PC-3 (cell line): ENCODE measurements at regions not wholly inside any gene's neighbourhood (a gene's known extent, or its start where the extent isn't known, plus 50 kb on each side); places are given as distances from the start of the nearest gene placed in this dataset.

Experiments
- ATAC-seq: fragments of 200-7000 bp; cut with Tn5 transposase; 2 replicates; pipeline ENCODE4 v1.9.1; 2020; ENCODE audit warnings: mild to moderate bottlenecking, moderate library complexity
- BruUV-seq: library from RNA; stranded (reverse); fragments of 400-500 nt; replicated peaks from 2 replicates; lab custom pipeline; 2021; lab: Mats Ljungman, UMichigan
- CTCF ChIA-PET: fragments of 300-600 bp; sonication (Branson Sonifier 250); formaldehyde crosslinking; loops from one replicate; lab custom pipeline; 2022; ENCODE audit warnings: antibody characterized with exemption; lab: Charles Lee
- POLR2A ChIA-PET: fragments of 300-600 bp; sonication (Branson Sonifier 250); formaldehyde crosslinking; loops from one replicate; lab custom pipeline; 2022; ENCODE audit warnings: antibody characterized with exemption; ENCODE audit not compliant: unreplicated experiment; lab: Charles Lee
- DNase-seq: peaks from one replicate; pipeline ENCODE4 v3.0.0-alpha.2; 2015
- H2AFZ ChIP-seq: fragments of 300-600 bp; sonication (generic); 2 replicates; pipeline ENCODE4 v1.6.0; 2016; ENCODE audit warnings: antibody characterized with exemption, low read length
- H3F3A ChIP-seq: fragments of 300-600 bp; sonication (generic); one replicate; pipeline ENCODE4 v1.6.0; 2017; ENCODE audit warnings: antibody characterized with exemption, low read length, control low read depth, mild to moderate bottlenecking; ENCODE audit not compliant: unreplicated experiment
- H3K27ac ChIP-seq: fragments of 300-600 bp; sonication (generic); 2 replicates; pipeline ENCODE4 v1.5.1; 2016; ENCODE audit warnings: mild to moderate bottlenecking, low read length
- H3K27me3 ChIP-seq: fragments of 300-600 bp; sonication (generic); 2 replicates; pipeline ENCODE4 v1.6.1; 2016; ENCODE audit warnings: low read length, mixed read lengths
- H3K36me3 ChIP-seq: fragments of 300-600 bp; sonication (generic); 2 replicates; pipeline ENCODE4 v1.6.1; 2016; ENCODE audit warnings: low read depth, mixed run types, low read length, mixed read lengths
- H3K4me1 ChIP-seq: fragments of 300-600 bp; sonication (generic); 2 replicates; pipeline ENCODE4 v1.5.1; 2016; ENCODE audit warnings: low read length; ENCODE audit not compliant: insufficient read depth
- H3K4me2 ChIP-seq: fragments of 300-600 bp; sonication (generic); 2 replicates; pipeline ENCODE4 v1.6.0; 2016; ENCODE audit warnings: low read length
- H3K4me3 ChIP-seq: fragments of 300-600 bp; sonication (generic); 2 replicates; pipeline ENCODE4 v1.5.1; 2016; ENCODE audit warnings: mild to moderate bottlenecking, low read length, mixed read lengths
- H3K79me2 ChIP-seq: fragments of 300-600 bp; sonication (generic); 2 replicates; pipeline ENCODE4 v1.6.1; 2017; ENCODE audit warnings: low read length, mixed read lengths
- H3K9ac ChIP-seq: fragments of 300-600 bp; sonication (generic); 2 replicates; pipeline ENCODE4 v1.6.0; 2016; ENCODE audit warnings: mild to moderate bottlenecking, low read length
- H3K9me2 ChIP-seq: fragments of 300-600 bp; sonication (generic); replicated peaks from 2 replicates; pipeline ENCODE4 v1.6.1; 2016; ENCODE audit warnings: mixed run types, low read length, mixed read lengths
- H3K9me3 ChIP-seq: fragments of 300-600 bp; sonication (generic); 2 replicates; pipeline ENCODE4 v1.6.1; 2016; ENCODE audit warnings: low read length, mixed read lengths
- H4K20me1 ChIP-seq: fragments of 300-600 bp; sonication (generic); 2 replicates; pipeline ENCODE4 v1.6.1; 2016; ENCODE audit warnings: low read length, mixed read lengths
- EZH2 ChIP-seq: fragments of 300-600 bp; sonication (generic); IDR thresholded peaks from one replicate; pipeline ENCODE4 v1.6.1; 2017; ENCODE audit warnings: antibody characterized with exemption, mild to moderate bottlenecking, low read length; ENCODE audit not compliant: unreplicated experiment
- EZH2phosphoT487 ChIP-seq: fragments of 300-600 bp; sonication (generic); IDR thresholded peaks from 2 replicates; pipeline ENCODE4 v1.6.1; 2018; ENCODE audit warnings: mild to moderate bottlenecking, antibody characterized with exemption, low read length, borderline replicate concordance
- intact Hi-C: fragments of 100-400 bp; cut with micrococcal nuclease; formaldehyde crosslinking; loops from 2 replicates; pipeline ENCODE4 v1.9.0; 2023
- TF ChIP-seq, protein P1 (sequence below): fragments of 300-600 bp; sonication (generic); conservative IDR thresholded peaks from 2 replicates; pipeline ENCODE4 v1.5.1; 2017; ENCODE audit warnings: antibody characterized with exemption, low read depth, mild to moderate bottlenecking, low read length

DNA sequence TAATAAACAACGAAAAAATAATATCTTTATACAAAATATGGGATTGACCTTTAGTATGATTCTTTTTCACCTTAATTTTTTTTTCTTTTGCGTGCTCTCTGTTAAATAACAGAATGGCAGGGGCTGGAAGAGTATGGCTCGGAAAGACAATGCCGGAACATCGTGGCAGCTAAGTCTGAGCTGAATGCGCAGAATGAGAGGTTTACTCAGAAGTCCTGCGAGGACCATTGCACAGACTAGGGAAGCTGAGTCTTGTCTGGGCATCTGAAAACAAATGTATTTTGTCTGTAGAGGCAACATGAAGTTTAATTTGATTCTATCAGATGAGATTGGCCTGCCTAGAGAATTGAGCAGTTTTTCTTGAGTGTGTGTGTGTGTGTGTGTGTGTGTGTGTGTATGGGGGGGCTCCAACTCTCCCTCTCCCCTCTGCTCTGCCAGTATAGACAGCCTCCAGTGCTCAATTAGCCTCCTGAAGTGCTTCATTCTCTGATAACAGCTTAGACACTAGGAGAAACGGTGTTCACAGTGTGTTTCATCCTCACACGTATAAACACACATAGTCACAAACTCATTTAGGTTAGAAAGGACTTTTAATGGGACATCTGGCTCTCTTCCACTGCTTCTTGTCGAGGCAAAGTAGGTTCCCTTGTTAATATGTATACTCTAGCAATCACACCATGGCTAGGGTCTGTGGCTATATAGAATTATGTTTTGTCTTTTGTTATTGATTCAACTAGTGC, 244.3 kb upstream of the SORL1-AS1 start:
- no peak overlapping the region for H3K27ac ChIP-seq
- no peak overlapping the region for H2AFZ ChIP-seq
- H3K36me3 ChIP-seq: no peaks in the 10 kb centered on the region
- no peaks in the 10 kb centered on the region for H3K79me2 ChIP-seq
- H3K9me2 ChIP-seq: no peaks in the 10 kb centered on the region
- no peak for TF ChIP-seq EZH2phosphoT487
- TF ChIP-seq, protein P1, sequence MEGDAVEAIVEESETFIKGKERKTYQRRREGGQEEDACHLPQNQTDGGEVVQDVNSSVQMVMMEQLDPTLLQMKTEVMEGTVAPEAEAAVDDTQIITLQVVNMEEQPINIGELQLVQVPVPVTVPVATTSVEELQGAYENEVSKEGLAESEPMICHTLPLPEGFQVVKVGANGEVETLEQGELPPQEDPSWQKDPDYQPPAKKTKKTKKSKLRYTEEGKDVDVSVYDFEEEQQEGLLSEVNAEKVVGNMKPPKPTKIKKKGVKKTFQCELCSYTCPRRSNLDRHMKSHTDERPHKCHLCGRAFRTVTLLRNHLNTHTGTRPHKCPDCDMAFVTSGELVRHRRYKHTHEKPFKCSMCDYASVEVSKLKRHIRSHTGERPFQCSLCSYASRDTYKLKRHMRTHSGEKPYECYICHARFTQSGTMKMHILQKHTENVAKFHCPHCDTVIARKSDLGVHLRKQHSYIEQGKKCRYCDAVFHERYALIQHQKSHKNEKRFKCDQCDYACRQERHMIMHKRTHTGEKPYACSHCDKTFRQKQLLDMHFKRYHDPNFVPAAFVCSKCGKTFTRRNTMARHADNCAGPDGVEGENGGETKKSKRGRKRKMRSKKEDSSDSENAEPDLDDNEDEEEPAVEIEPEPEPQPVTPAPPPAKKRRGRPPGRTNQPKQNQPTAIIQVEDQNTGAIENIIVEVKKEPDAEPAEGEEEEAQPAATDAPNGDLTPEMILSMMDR: no peak
- no peak for TF ChIP-seq EZH2
- CTCF ChIA-PET: no interaction called here
- H4K20me1 ChIP-seq: no peaks in the 10 kb centered on the region
- ATAC-seq (no peak), DNase-seq (no peak)
- H3K9ac ChIP-seq: no peak overlapping the region
- POLR2A ChIA-PET: no interaction called here
- peaks cover 24% of the 10 kb centered on the region; the same call in 1 of the 2 replicates for H3K27me3 ChIP-seq
- H3K4me2 ChIP-seq: no peak overlapping the region
- intact Hi-C loops: no loop called here
- H3F3A ChIP-seq: no peaks in the 10 kb centered on the region
- H3K4me1 ChIP-seq: no peaks in the 10 kb centered on the region
- H3K4me3 ChIP-seq: no peak overlapping the region
- no TSS peak for BruUV-seq
- H3K9me3 ChIP-seq: no peaks in the 10 kb centered on the region

DNA sequence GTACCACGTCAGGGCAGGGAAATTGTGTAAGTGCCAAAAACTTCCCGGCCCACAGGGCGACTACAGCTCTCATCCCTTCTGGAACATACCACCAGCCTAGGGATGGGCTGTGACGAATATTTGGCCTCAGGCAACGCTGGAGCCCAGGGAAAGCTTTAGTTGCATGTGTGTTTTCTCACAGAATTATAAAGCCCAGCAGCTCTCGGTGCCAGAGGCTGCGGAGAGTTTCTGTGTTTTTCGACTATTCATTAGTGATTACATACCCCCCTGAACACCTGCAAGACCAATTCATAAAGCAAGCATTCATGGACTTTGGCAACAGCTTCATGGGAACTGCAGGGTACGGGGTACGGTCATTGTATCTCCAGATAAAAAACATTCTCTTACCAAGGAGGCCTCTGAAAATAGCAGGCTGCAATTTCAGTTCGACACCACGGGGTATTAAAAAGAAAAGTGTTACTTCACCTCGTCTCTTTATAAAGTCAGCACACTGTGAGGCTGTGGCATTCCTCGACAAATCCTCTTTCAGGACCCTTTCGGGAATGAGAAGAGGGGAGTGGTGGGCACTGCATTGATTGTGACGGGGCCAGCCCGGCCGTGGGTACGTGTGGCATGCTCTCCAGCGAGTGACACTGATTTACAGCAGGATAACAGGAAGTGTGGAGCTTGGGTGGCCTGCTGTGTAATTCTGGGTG, 243.6 kb upstream of the SORL1-AS1 start:
- no TSS peak for BruUV-seq
- CTCF ChIA-PET: no interaction called here

More for the DNA sequence above, 243.6 kb upstream of the SORL1-AS1 start:
- TF ChIP-seq, protein P1: no peak
- TF ChIP-seq EZH2 (no peak), EZH2phosphoT487 (no peak)
- H3K4me2 ChIP-seq: no peak overlapping the region
- POLR2A ChIA-PET: no interaction called here
- no peak overlapping the region for H3K9ac ChIP-seq
- ATAC-seq (no peak), DNase-seq (no peak)
- no peaks in the 10 kb centered on the region for H4K20me1 ChIP-seq
- H2AFZ ChIP-seq: no peak overlapping the region
- H3K4me3 ChIP-seq: no peak overlapping the region
- no peaks in the 10 kb centered on the region for H3K79me2 ChIP-seq
- no peaks in the 10 kb centered on the region for H3K4me1 ChIP-seq
- H3F3A ChIP-seq: no peaks in the 10 kb centered on the region
- intact Hi-C loops: no loop called here
- no peak overlapping the region for H3K27ac ChIP-seq
- no peaks in the 10 kb centered on the region for H3K9me3 ChIP-seq
- no peaks in the 10 kb centered on the region for H3K36me3 ChIP-seq
- H3K9me2 ChIP-seq: no peaks in the 10 kb centered on the region
- H3K27me3 ChIP-seq: peaks cover 21% of the 10 kb centered on the region; the same call in 1 of the 2 replicates
